HCT116 (cell line): ENCODE measurements at regions not wholly inside any gene's neighbourhood (a gene's known extent, or its start where the extent isn't known, plus 50 kb on each side); places are given as distances from the start of the nearest gene placed in this dataset.

Experiments used
- ATAC-seq: fragments of 200-7000 bp; cut with Tn5 transposase; 2 replicates; pipeline ENCODE4 v1.9.1; 2020; ENCODE audit warnings: mild to moderate bottlenecking, moderate library complexity
- BruUV-seq: library from RNA; stranded (reverse); fragments of 400-500 nt; replicated peaks from 2 replicates; lab custom pipeline; 2021; lab: Mats Ljungman, UMichigan
- CTCF ChIA-PET: fragments of 300-600 bp; sonication (Branson Sonifier 250); formaldehyde crosslinking; loops from one replicate; lab custom pipeline; 2021; ENCODE audit warnings: antibody characterized with exemption; lab: Charles Lee
- POLR2A ChIA-PET: fragments of 300-600, 350-600 bp; sonication (Branson Sonifier 250); formaldehyde crosslinking; loops from one replicate; lab custom pipeline; 2021; ENCODE audit warnings: antibody characterized with exemption; lab: Charles Lee
- RAD21 ChIA-PET, 2 experiments: fragments of 300-600 bp; sonication (Branson Sonifier 250); formaldehyde crosslinking; loops; one replicate each; lab custom pipeline; 2023; ENCODE audit warnings: low total read pairs in 2 of 2; ENCODE audit not compliant: uncharacterized antibody in 2 of 2, unreplicated experiment in 2 of 2, low non-redundant PET in 1 of 2; lab: Charles Lee
- DNase-seq: peaks from one replicate; pipeline ENCODE4 v3.0.0-alpha.2; 2010; ENCODE audit warnings: low read depth, low spot score
- H2AFZ ChIP-seq: fragments of 200-600 bp; shearing (Covaris generic), sonication (generic); 2 replicates; pipeline ENCODE4 v1.6.1; 2017; ENCODE audit warnings: low read depth, mixed run types, mixed read lengths, antibody characterized with exemption, low read length; ENCODE audit not compliant: poor library complexity, severe bottlenecking
- H3K27ac ChIP-seq: 2 replicates; pipeline ENCODE4 v1.5.1; 2012; ENCODE audit warnings: low read depth, low read length
- H3K27me3 ChIP-seq: fragments of 200-600 bp; sonication (generic); 2 replicates; pipeline ENCODE4 v1.6.1; 2016; ENCODE audit warnings: mixed run types, low read length, mixed read lengths; ENCODE audit not compliant: insufficient read depth
- H3K36me3 ChIP-seq, 2 experiments: fragments of 200-500 bp in 1 of 2; fragments of 200-600 bp in 1 of 2; sonication (Bioruptor generic) in 1 of 2; sonication (generic) in 1 of 2; 2 replicates each; pipeline versions ENCODE4 v1.5.1 to v1.6.1; 2014 to 2016; ENCODE audit warnings: low read length in 2 of 2, inconsistent platforms in 1 of 2, mixed read lengths in 1 of 2, mixed run types in 1 of 2; ENCODE audit not compliant: insufficient read depth in 2 of 2, control insufficient read depth in 1 of 2
- H3K4me1 ChIP-seq, 2 experiments: fragments of 200-600 bp in 1 of 2; sonication (generic) in 1 of 2; 2 replicates each; pipeline versions ENCODE4 v1.5.1 to v1.6.1; 2012 to 2017; ENCODE audit warnings: low read length in 2 of 2, inconsistent platforms in 1 of 2, mild to moderate bottlenecking in 1 of 2, mixed read lengths in 1 of 2, mixed run types in 1 of 2, moderate library complexity in 1 of 2; ENCODE audit not compliant: insufficient read depth in 2 of 2, control insufficient read depth in 1 of 2
- H3K4me2 ChIP-seq: fragments of 200-600 bp; sonication (generic); 2 replicates; pipeline ENCODE4 v1.6.1; 2017; ENCODE audit warnings: mixed run types, low read length, mixed read lengths
- H3K4me3 ChIP-seq, 2 experiments: fragments of 200-600 bp in 1 of 2; sonication (generic) in 1 of 2; replicated peaks in 1 of 2; 2 replicates each; pipeline ENCODE4 v1.5.1; 2011 to 2016; ENCODE audit warnings: low read length in 2 of 2, control low read depth in 1 of 2, low read depth in 1 of 2, mild to moderate bottlenecking in 1 of 2, mixed read lengths in 1 of 2, mixed run types in 1 of 2
- H3K79me2 ChIP-seq: fragments of 200-600 bp; sonication (generic); 2 replicates; pipeline ENCODE4 v1.6.1; 2017; ENCODE audit warnings: mild to moderate bottlenecking, mixed run types, low read length, moderate library complexity, mixed read lengths; ENCODE audit not compliant: insufficient read depth
- H3K9ac ChIP-seq: fragments of 200-600 bp; sonication (generic); 2 replicates; pipeline ENCODE4 v1.6.1; 2016; ENCODE audit warnings: low read length, mixed read lengths
- H3K9me2 ChIP-seq: fragments of 200-600 bp; sonication (generic), shearing (Covaris generic); 2 replicates; pipeline ENCODE4 v1.6.1; 2017; ENCODE audit warnings: mixed run types, mild to moderate bottlenecking, moderate library complexity; ENCODE audit not compliant: insufficient read depth
- H3K9me3 ChIP-seq, 2 experiments: fragments of 200-500 bp in 1 of 2; fragments of 200-600 bp in 1 of 2; sonication (Bioruptor generic) in 1 of 2; sonication (generic) in 1 of 2; 2 replicates each; pipeline ENCODE4 v1.6.1; 2014 to 2017; ENCODE audit warnings: low read length in 2 of 2, mixed read lengths in 2 of 2, inconsistent platforms in 1 of 2, low read depth in 1 of 2, mild to moderate bottlenecking in 1 of 2, mixed run types in 1 of 2, moderate library complexity in 1 of 2; ENCODE audit not compliant: control insufficient read depth in 1 of 2, insufficient read depth in 1 of 2
- H4K20me1 ChIP-seq: fragments of 200-600 bp; sonication (generic), shearing (Covaris generic); 2 replicates; pipeline ENCODE4 v1.6.1; 2017; ENCODE audit warnings: mixed run types, mild to moderate bottlenecking, moderate library complexity; ENCODE audit not compliant: insufficient read depth
- CBX3 ChIP-seq: IDR thresholded peaks from 2 replicates; pipeline ENCODE4 v1.6.1; 2012; ENCODE audit warnings: low read depth
- CTCF ChIP-seq, 3 experiments: fragments of 200-600 bp in 1 of 3; sonication (generic) in 1 of 3; IDR thresholded peaks in 2 of 3; conservative IDR thresholded peaks in 1 of 3; 2 replicates each; pipeline ENCODE4 v1.5.1; 2012 to 2017; ENCODE audit warnings: low read depth in 2 of 3, low read length in 2 of 3, antibody characterized with exemption in 1 of 3, borderline replicate concordance in 1 of 3, control low read depth in 1 of 3, mild to moderate bottlenecking in 1 of 3, mixed read lengths in 1 of 3, mixed run types in 1 of 3, moderate library complexity in 1 of 3; ENCODE audit not compliant: insufficient read depth in 1 of 3
- EGR1 ChIP-seq: IDR thresholded peaks from 2 replicates; pipeline ENCODE4 v1.6.1; 2012; ENCODE audit warnings: low read depth
- EZH2phosphoT487 ChIP-seq: fragments of 200-600 bp; IDR thresholded peaks from 2 replicates; pipeline ENCODE4 v1.6.1; 2018; ENCODE audit warnings: antibody characterized with exemption, borderline replicate concordance
- MAX ChIP-seq: IDR thresholded peaks from 2 replicates; pipeline ENCODE4 v1.6.1; 2012
- POLR2A ChIP-seq: IDR thresholded peaks from 2 replicates; pipeline ENCODE4 v1.7.0; 2011; ENCODE audit warnings: borderline replicate concordance; ENCODE audit not compliant: insufficient read depth, insufficient read length; ENCODE audit errors: extremely low read depth
- RAD21 ChIP-seq: IDR thresholded peaks from 2 replicates; pipeline ENCODE4 v1.6.1; 2012; ENCODE audit warnings: low read depth, mild to moderate bottlenecking
- REST ChIP-seq: IDR thresholded peaks from 2 replicates; pipeline ENCODE4 v1.6.1; 2012; ENCODE audit warnings: low read depth
- SRF ChIP-seq: IDR thresholded peaks from 2 replicates; pipeline ENCODE4 v1.6.1; 2012; ENCODE audit warnings: low read depth
- YY1 ChIP-seq: IDR thresholded peaks from 2 replicates; pipeline ENCODE4 v1.6.1; 2011; ENCODE audit warnings: low read length, low read depth, moderate library complexity, mild to moderate bottlenecking; ENCODE audit not compliant: insufficient replicate concordance; ENCODE audit errors: extremely low read depth
- ZFX ChIP-seq: fragments of 450-650 bp; IDR thresholded peaks from 2 replicates; pipeline ENCODE4 v1.6.1; 2017
- intact Hi-C: fragments of 100-400 bp; cut with micrococcal nuclease; formaldehyde crosslinking; loops from 2 replicates; pipeline ENCODE4 v1.10.0; 2022

- Histone ChIP-seq H3K9ac (no peak overlapping the region), H2AFZ (no peak overlapping the region), H3K27me3 (no peaks in the 10 kb centered on the region), H3K4me2 (no peak overlapping the region), H3K9me3 (no peaks in the 10 kb centered on the region), H3K4me1 (no peaks in the 10 kb centered on the region), H3K9me2 (no peaks in the 10 kb centered on the region), H3K27ac (no peak overlapping the region), H3K4me3 (no peak overlapping the region), H3K79me2 (no peaks in the 10 kb centered on the region), H3K36me3 (no peaks in the 10 kb centered on the region), H4K20me1 (no peaks in the 10 kb centered on the region)
- no TSS peak for BruUV-seq
- ATAC-seq (no peak), DNase-seq (no peak)
- ChIA-PET CTCF (no interaction called here), RAD21 (no interaction called here), POLR2A (no interaction called here)
- TF ChIP-seq REST (no peak), YY1 (no peak), ZFX (no peak), MAX (no peak), CTCF (IDR thresholded peaks at IDR 0.05 in 2 of 3, conservative IDR thresholded peaks at IDR 0.05 in 1 of 3; ENCODE audit: borderline replicate concordance in 1 of 3, insufficient read depth in 1 of 3, low read depth in 2 of 3, low read length in 2 of 3) (no peak), EGR1 (no peak), RAD21 (no peak), EZH2phosphoT487 (no peak), POLR2A (no peak), CBX3 (no peak), SRF (no peak)
- intact Hi-C loops, result no loop called here
Observed at GRCh38 chr10:58104351-58104751, 163.3 kb downstream of the IPMK start.
